GM19372 (cell line): ENCODE measurements at regions not wholly inside any gene's neighbourhood (a gene's known extent, or its start where the extent isn't known, plus 50 kb on each side); places are given as distances from the start of the nearest gene placed in this dataset.

Experiments
- ATAC-seq: cut with Tn5 transposase; IDR thresholded peaks from one replicate; pipeline ENCODE4 v1.9.1; 2021; ENCODE audit warnings: mild to moderate bottlenecking, low read depth, moderate library complexity; ENCODE audit not compliant: unreplicated experiment

- no peak for ATAC-seq
These were observed 445.1 kb downstream of the TMA16 start for GRCh38 chr4:163939597-163939996.

- ATAC-seq: no peak
These were observed 446.9 kb downstream of the TMA16 start for GRCh38 chr4:163941221-163941905.

DNA sequence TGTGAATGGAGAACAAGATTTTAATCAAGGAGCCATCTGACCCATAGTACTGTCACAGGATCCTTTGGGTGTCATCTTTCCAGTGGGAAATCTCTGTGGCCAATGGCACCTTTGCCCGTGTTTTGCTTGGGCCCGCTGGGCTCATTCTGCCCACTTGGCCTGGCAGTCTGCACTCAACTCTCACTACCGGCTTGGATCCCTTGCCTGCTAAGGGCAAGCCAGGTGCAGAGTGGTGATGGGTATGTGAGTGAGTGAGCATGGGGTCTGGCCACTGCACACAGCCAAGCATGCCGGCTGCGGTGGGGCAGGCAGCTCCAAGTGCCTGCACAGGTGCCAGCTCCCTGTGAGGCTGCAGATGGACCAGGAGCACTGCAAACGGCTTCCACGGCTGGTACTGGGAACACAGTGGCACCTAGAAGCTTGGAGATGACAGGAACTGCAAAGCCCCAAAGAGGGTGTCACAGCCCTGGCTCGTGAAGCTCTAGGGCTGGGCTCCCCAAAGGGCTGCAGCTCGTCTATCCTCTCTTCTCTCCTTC, 454.5 kb downstream of the TMA16 start:
- ATAC-seq: no peak

DNA sequence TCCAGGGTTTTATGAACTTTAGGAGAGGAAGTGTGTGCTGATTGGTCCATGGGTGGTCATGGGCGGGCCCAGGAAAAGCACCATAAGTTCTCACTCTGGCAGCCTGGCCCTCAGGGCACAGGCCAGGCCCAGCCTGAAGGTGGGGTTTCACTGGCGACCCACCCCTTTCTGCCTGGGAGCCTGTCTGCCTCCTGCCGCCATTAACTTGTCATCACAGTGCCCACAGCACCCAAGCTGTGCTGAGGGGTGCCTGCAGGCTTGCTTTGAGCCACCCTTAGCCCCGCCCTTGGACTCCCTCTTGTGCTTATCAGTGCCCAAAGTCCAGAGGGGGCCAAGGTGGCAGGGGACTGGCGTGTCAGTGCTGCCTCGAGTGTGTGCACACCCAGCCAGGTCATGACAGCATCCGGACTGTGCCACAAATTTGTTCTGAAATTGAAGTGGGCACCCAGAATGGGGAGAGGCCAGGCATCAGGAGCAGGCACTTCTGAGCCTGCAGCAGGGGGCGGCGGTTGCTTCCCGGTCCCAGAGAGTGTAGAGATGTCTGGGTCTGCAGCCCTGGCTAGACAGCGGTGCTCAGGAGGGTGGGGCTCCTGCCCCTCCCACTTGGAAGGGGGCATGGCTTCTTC, 455.6 kb downstream of the TMA16 start:
- ATAC-seq: no peak

DNA sequence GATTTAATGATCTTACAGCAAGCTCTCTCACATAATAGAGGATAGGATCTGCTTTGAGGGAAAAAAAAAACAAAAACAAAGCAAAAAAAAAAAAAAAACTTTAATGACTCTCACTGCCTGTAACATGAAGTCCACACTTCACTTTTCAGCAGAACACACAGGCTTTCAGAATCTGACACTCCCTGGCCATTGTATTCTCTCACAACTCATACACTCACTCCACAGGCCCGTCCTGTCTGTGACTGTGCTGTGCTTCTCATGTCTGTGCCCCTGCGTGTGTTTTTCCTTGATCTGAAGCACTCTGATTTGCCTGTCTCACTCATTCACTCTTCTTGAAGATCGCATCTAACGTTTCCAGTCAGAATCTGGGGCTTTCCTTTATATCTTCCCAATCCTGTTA, 460.8 kb downstream of the TMA16 start:
- no peak for ATAC-seq

DNA sequence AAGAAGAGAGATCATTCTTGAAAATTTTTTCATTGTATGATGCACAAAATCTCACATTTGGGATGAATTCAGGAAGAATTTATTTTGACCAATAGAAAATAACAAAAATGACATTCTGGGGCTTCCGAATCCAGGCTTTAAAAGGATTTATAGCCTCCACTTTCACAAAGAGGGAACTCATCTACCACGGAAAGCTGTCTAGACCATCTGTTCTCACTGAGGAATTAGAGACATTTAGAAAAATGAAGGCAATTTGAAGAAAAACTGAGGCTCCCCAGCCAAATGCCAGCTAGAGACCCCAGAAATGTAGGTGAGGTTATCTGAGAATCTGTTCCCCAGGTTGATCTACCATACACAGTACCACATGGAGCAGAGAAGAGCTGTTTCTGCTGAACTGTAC, 464.3 kb downstream of the TMA16 start:
- no peak for ATAC-seq

DNA sequence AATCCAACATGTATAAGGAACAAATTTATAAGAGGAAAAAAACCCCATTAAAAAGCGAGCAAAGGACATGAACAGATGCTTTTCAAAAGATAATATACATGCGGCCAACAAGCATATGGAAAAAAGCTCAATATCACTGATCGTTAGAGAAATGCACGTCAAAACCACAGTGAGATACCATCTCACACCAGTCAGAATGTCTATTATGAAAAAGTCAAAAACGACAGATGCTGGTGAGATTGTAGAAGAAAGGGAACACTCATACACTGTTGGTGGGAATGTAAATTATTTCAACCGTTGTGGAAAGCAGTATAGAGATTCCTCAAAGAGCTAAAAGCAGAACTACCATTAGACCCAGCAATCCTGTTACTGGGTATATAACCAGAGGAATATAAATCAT, 465.4 kb downstream of the TMA16 start:
- ATAC-seq: no peak

- no peak for ATAC-seq
These were observed 472.1 kb downstream of the TMA16 start for GRCh38 chr4:163966612-163967011.

- ATAC-seq: no peak
These were observed 472.8 kb downstream of the TMA16 start for GRCh38 chr4:163967263-163967662.

DNA sequence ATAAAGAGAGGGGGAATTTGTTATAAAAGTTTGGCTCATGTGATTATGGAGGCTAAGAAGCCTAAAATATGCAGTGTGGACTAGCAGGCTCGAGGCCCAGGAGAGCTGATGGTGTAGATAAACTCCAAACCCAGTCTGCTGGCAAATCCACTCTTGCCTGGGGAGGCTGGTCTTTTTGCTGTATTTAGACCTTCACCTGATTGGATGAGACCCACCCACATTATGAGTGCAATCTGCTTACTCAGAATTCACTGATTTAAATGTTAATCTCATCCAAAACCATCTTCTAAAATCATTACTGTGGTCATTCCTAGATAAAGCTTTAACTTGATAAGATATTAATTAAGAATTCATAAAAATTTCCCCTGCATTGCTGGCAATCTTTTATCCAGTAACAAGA, 473.2 kb downstream of the TMA16 start:
- no peak for ATAC-seq

DNA sequence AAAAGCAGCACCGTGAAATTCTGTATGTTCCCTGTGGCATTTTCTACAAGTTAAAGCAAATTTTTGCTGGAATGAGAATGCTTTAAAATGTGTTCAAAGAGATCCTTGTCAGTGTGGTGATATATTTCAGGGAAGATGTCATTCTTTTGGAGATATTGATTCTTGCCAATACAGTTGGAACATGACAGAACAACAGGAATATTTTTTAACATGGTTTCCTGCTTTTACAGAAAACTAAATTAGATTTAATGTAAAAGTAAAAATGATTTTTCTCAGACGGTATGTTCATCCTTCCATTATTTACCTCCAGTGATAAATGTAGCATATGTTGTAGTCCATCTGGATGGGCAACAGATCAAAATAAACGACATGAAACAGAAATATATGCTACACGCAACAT, 474.8 kb downstream of the TMA16 start:
- ATAC-seq: no peak

GRCh38 chr4:163976588-163976987, 482.1 kb downstream of the TMA16 start:
- ATAC-seq: no peak

- no peak for ATAC-seq
These were observed 493.9 kb downstream of the TMA16 start for GRCh38 chr4:163988391-163988790.

GRCh38 chr4:163988865-163989264, 494.4 kb downstream of the TMA16 start:
- no peak for ATAC-seq

DNA sequence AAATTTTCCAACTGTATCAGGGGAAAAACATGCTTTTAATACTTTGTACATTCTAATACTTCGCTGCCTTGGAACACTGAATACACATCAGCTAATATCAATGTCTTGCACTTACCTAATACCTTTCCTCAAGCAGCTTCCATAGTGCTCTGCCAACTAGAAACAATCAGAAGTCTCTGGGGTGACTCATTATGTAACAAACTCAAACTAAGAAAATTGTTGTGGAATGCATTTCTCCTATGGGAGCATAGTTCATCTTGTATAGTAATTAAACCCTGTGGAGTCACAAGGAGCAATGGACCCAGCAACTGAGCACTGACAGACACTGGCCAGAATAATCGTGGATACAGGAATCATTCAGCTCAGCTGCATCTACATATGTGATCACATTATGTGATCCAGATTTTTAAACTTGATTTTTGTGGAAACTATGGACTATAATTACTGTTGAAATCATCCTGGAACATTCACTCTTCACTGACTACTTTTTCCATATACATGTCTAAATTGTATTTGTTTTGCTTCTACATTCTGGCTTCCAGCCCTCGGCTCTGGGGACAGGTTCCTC, 496.9 kb downstream of the TMA16 start:
- no peak for ATAC-seq

DNA sequence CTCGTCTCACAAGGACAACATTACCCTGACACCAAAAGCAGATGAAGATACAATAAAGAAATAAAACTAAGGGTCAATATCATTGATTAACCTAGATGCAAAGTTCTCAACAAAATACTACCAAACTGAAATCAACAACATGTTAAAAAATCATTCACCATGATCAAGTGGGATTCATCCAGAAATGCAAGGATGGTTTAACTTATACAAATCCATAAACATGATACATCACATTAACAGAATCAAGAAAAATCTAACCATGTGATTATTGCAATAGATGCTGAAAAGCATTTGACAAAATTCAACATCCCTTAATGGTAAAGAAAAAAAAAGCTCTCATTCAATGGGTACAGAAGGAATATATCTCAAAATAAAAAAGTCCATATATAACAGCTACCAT, 514.9 kb downstream of the TMA16 start:
- no peak for ATAC-seq

- no peak for ATAC-seq
These were observed 517.3 kb downstream of the TMA16 start for GRCh38 chr4:164011791-164012190.

DNA sequence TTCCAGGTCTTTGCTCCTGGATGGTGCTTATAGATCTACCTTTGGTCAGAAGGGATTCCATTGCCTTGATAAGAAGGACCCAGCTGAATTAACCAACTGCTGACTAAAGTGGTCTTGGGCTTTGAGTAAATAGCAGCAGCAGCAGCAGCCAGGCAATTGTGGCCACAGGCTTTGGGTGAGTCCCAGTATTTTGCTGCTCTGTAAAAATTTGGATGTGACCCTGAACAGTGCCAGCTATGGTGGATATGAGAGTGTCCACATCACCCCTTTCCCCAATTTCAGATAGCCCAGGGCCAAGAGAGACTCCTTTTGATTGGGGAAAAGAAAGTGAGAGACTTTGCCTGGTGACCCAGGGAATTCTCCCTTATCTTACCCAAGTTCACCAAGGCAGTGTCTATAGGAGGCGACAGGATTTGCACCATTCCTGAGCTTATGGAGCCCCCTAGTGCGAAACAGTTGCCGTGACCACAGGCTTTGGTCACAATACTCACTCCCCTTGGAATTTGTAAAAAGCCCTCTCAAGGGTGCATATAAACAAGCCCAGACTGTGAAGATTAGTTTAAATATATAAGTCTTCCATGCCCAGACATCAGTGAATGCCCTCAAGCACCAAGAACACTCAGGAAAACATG, 518.0 kb downstream of the TMA16 start:
- peak; percentile 66 for ATAC-seq

GRCh38 chr4:164021947-164022346, 527.5 kb downstream of the TMA16 start:
- ATAC-seq: no peak

GRCh38 chr4:164023214-164023613, 528.7 kb downstream of the TMA16 start:
- ATAC-seq: no peak

DNA sequence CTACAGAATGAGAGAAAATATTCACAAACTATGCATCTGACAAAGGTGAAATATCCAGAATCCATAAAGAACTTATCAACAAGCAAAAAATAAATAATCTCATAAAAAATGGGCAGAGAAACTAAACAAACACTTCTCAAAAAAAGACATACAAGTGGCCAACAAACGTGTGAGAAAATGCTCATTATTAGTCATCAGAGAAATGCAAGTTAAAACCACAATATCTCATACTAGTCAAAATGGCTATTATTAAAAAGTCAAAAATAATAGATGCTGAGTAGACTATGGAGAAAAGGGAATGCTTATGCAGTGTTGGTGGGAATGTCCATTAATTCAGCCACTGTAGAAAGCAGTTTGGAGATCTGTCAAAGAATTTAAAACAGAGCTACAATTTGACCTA, 533.3 kb downstream of the TMA16 start:
- ATAC-seq: no peak
